CD14-positive monocyte (primary cell): ENCODE measurements at regions not wholly inside any gene's neighbourhood (a gene's known extent, or its start where the extent isn't known, plus 50 kb on each side); places are given as distances from the start of the nearest gene placed in this dataset.

Source experiments
- DNase-seq, 3 donors: peaks; one replicate each; pipeline ENCODE4 v3.0.0-alpha.2; 2011 to 2022
- H2AFZ ChIP-seq: 2 replicates; pipeline ENCODE4 v1.6.0; 2012; ENCODE audit warnings: mild to moderate bottlenecking, low read depth, low read length, inconsistent platforms; ENCODE audit not compliant: insufficient read depth, poor library complexity, severe bottlenecking
- H3K27ac ChIP-seq, 2 donors: 1 replicate in 1 of 2; 2 replicates in 1 of 2; pipeline ENCODE4 v1.5.1; 2012 to 2013; ENCODE audit warnings: low read length in 2 of 2, control low read depth in 1 of 2, inconsistent platforms in 1 of 2, low read depth in 1 of 2, mild to moderate bottlenecking in 1 of 2
- H3K27me3 ChIP-seq, 2 donors: one replicate each; pipeline versions ENCODE4 v1.6.0 to v1.6.1; 2011 to 2013; ENCODE audit warnings: low read length in 2 of 2; ENCODE audit not compliant: control insufficient read depth in 2 of 2, insufficient read depth in 2 of 2
- H3K36me3 ChIP-seq, 2 donors: replicated peaks in 1 of 2; 1 replicate in 1 of 2; 2 replicates in 1 of 2; pipeline versions ENCODE4 v1.5.1 to v1.6.1; 2012 to 2013; ENCODE audit warnings: low read length in 2 of 2, control low read depth in 1 of 2, inconsistent platforms in 1 of 2, mild to moderate bottlenecking in 1 of 2; ENCODE audit not compliant: insufficient read depth in 2 of 2, control insufficient read depth in 1 of 2
- H3K4me1 ChIP-seq, 2 donors: 1 replicate in 1 of 2; 2 replicates in 1 of 2; pipeline versions ENCODE4 v1.5.1 to v1.6.1; 2012 to 2013; ENCODE audit warnings: low read length in 2 of 2, control low read depth in 1 of 2, inconsistent platforms in 1 of 2, mild to moderate bottlenecking in 1 of 2, moderate library complexity in 1 of 2; ENCODE audit not compliant: insufficient read depth in 2 of 2, control insufficient read depth in 1 of 2
- H3K4me2 ChIP-seq: replicated peaks from 2 replicates; pipeline ENCODE3; 2012; ENCODE audit warnings: low read length, moderate library complexity, mild to moderate bottlenecking; ENCODE audit not compliant: poor library complexity, severe bottlenecking; ENCODE audit errors: extremely low read depth
- H3K4me3 ChIP-seq, 3 experiments: fragments of 200-600 bp in 1 of 3; sonication (generic) in 1 of 3; replicated peaks in 1 of 3; 1 replicate in 2 of 3; 2 replicates in 1 of 3; pipeline ENCODE4 v1.5.1; 2011 to 2013; ENCODE audit warnings: low read length in 3 of 3, mild to moderate bottlenecking in 3 of 3, control low read depth in 2 of 3, low read depth in 2 of 3, inconsistent platforms in 1 of 3, moderate library complexity in 1 of 3
- H3K79me2 ChIP-seq: 2 replicates; pipeline ENCODE4 v1.6.0; 2012; ENCODE audit warnings: mild to moderate bottlenecking, control low read depth, inconsistent platforms, low read length, moderate library complexity; ENCODE audit not compliant: insufficient read depth
- H3K9ac ChIP-seq: 2 replicates; pipeline ENCODE4 v1.6.0; 2017; ENCODE audit warnings: low read length, mild to moderate bottlenecking; ENCODE audit not compliant: insufficient read depth, poor library complexity, severe bottlenecking
- H3K9me3 ChIP-seq, 2 donors: replicated peaks in 1 of 2; 1 replicate in 1 of 2; 2 replicates in 1 of 2; pipeline versions ENCODE4 v1.5.1 to v1.6.1; 2012 to 2013; ENCODE audit warnings: low read length in 2 of 2, control low read depth in 1 of 2; ENCODE audit not compliant: control insufficient read depth in 1 of 2, insufficient read depth in 1 of 2
- H4K20me1 ChIP-seq: 2 replicates; pipeline ENCODE4 v1.6.0; 2012; ENCODE audit warnings: mild to moderate bottlenecking, low read length, control low read depth, moderate library complexity; ENCODE audit not compliant: insufficient read depth
- H3K27ac Mint-ChIP-seq, 7 donors: one replicate each; pipeline ENCODE4 v1.8.0; 2020; ENCODE audit warnings: mild to moderate bottlenecking in 7 of 7, mixed read lengths in 7 of 7, moderate library complexity in 6 of 7, inconsistent platforms in 2 of 7
- H3K27me3 Mint-ChIP-seq, 3 donors: one replicate each; pipeline ENCODE4 v1.8.0; 2021 to 2022; ENCODE audit warnings: low read depth in 3 of 3, mild to moderate bottlenecking in 3 of 3, mixed read lengths in 3 of 3, moderate library complexity in 3 of 3, inconsistent platforms in 1 of 3
- H3K36me3 Mint-ChIP-seq, 2 donors: one replicate each; pipeline ENCODE4 v1.8.0; 2020; ENCODE audit warnings: mixed read lengths in 2 of 2, inconsistent platforms in 1 of 2, mild to moderate bottlenecking in 1 of 2
- H3K4me1 Mint-ChIP-seq: one replicate; pipeline ENCODE4 v1.8.0; 2020; ENCODE audit warnings: mild to moderate bottlenecking, mixed read lengths
- H3K4me3 Mint-ChIP-seq, 2 donors: one replicate each; pipeline ENCODE4 v1.8.0; 2020; ENCODE audit warnings: mild to moderate bottlenecking in 2 of 2, mixed read lengths in 2 of 2, moderate library complexity in 1 of 2
- H3K9me3 Mint-ChIP-seq, 7 donors: one replicate each; pipeline ENCODE4 v1.8.0; 2020 to 2022; ENCODE audit warnings: mixed read lengths in 7 of 7, mild to moderate bottlenecking in 6 of 7, moderate library complexity in 6 of 7, inconsistent platforms in 2 of 7
- WGBS: methylation state at CpG from one replicate; pipeline ENCODE4 v1.1.5; 2013; ENCODE audit warnings: missing lambda C conversion rate; ENCODE audit not compliant: insufficient coverage; 5-methylcytosine and 5-hydroxymethylcytosine counted together
- intact Hi-C, 2 donors: fragments of 100-400 bp; cut with micrococcal nuclease; formaldehyde crosslinking; loops; one replicate each; pipeline versions ENCODE4 v1.15.0 to v1.15.1; 2023
- TF ChIP-seq, protein P1 (sequence below): fragments of 200-600 bp; IDR thresholded peaks from one replicate; pipeline ENCODE4 v1.8.0; 2022; ENCODE audit warnings: antibody characterized with exemption, mild to moderate bottlenecking

DNA sequence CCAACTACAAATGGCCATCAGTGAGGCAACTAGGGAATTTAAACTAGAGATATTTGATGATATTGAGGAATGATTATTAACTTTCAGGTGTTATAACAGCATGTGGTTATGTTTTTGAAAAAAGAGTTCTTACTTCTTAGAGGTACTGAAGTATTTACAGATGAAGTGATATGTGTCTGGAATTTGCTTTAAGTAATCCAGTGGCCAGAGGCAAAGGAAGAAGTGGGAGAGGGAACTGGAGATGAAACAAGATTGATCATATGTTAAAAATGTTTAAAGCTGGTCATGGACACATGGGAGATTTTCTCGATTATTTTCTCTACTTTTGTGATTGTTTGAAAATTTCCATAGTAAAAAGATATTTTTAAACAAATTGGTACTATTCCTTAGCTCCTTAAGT, 53.3 kb upstream of the SLCO2A1 start:
- H3K79me2 ChIP-seq = no peaks in the 10 kb centered on the region
- no peak overlapping the region for H3K4me2 ChIP-seq
- peaks cover 0 to 2% of the 10 kb centered on the region in 2 donors for H3K9me3 ChIP-seq
- intact Hi-C loops = no loop called here
- Mint-ChIP-seq H3K4me3 (no peak overlapping the region), H3K27me3 (peaks cover 0 to 4% (median 2%) of the 10 kb centered on the region in 3 donors), H3K4me1 (no peaks in the 10 kb centered on the region), H3K9me3 (peaks cover 0 to 21% (median 9%) of the 10 kb centered on the region in 7 donors), H3K27ac (no peak overlapping the region), H3K36me3 (no peaks in the 10 kb centered on the region)
- no peak overlapping the region for H3K9ac ChIP-seq
- no peaks in the 10 kb centered on the region for H3K4me1 ChIP-seq
- WGBS = no CpG with 5 or more reads among the region's 1 CpG
- H3K27me3 ChIP-seq = no peaks in the 10 kb centered on the region
- H4K20me1 ChIP-seq = no peaks in the 10 kb centered on the region
- H3K4me3 ChIP-seq = no peak overlapping the region
- H2AFZ ChIP-seq = no peak overlapping the region
- TF ChIP-seq, protein P1, sequence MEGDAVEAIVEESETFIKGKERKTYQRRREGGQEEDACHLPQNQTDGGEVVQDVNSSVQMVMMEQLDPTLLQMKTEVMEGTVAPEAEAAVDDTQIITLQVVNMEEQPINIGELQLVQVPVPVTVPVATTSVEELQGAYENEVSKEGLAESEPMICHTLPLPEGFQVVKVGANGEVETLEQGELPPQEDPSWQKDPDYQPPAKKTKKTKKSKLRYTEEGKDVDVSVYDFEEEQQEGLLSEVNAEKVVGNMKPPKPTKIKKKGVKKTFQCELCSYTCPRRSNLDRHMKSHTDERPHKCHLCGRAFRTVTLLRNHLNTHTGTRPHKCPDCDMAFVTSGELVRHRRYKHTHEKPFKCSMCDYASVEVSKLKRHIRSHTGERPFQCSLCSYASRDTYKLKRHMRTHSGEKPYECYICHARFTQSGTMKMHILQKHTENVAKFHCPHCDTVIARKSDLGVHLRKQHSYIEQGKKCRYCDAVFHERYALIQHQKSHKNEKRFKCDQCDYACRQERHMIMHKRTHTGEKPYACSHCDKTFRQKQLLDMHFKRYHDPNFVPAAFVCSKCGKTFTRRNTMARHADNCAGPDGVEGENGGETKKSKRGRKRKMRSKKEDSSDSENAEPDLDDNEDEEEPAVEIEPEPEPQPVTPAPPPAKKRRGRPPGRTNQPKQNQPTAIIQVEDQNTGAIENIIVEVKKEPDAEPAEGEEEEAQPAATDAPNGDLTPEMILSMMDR = no peak
- H3K27ac ChIP-seq = no peak overlapping the region
- DNase-seq = no peak
- no peaks in the 10 kb centered on the region for H3K36me3 ChIP-seq

DNA sequence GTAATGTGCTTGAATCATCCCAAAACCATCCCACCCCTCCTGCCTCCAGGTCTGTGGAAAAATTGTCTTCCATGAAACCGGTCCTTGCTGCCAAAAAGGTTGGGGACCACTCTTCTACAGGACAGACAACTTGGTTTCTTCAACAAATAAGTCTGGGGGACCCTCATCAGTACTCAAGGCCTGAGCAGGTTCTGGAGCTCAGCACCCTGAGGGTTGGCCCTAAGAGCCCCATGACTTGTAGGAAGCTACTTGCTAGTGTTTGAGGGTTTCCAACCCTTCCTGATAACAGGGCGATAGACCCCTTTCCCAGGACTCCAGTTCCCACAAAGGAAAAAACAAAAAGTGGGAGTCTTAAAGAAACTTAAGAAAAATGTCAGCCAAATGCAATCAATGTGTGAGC, 52.9 kb upstream of the SLCO2A1 start:
- Histone ChIP-seq H3K79me2 (no peaks in the 10 kb centered on the region), H3K36me3 (no peaks in the 10 kb centered on the region), H3K4me2 (no peak overlapping the region), H3K4me1 (no peaks in the 10 kb centered on the region), H3K27ac (no peak overlapping the region), H3K9me3 (peaks cover 0 to 5% of the 10 kb centered on the region in 2 donors), H4K20me1 (no peaks in the 10 kb centered on the region), H3K27me3 (no peaks in the 10 kb centered on the region), H2AFZ (no peak overlapping the region), H3K4me3 (no peak overlapping the region), H3K9ac (no peak overlapping the region)
- H3K4me1 Mint-ChIP-seq = no peaks in the 10 kb centered on the region
- no peaks in the 10 kb centered on the region for H3K36me3 Mint-ChIP-seq
- TF ChIP-seq, protein P1 = no peak
- DNase-seq = no peak
- peaks cover 0 to 4% (median 2%) of the 10 kb centered on the region in 3 donors for H3K27me3 Mint-ChIP-seq
- H3K27ac Mint-ChIP-seq = no peak overlapping the region
- 88% methylated on average over 1 of the region's 2 CpGs for WGBS
- peaks cover 0 to 18% (median 10%) of the 10 kb centered on the region in 7 donors for H3K9me3 Mint-ChIP-seq
- H3K4me3 Mint-ChIP-seq = no peak overlapping the region
- intact Hi-C loops = no loop called here
